Neural progenitor cell (in vitro differentiated cells): ENCODE measurements at regions not wholly inside any gene's neighbourhood (a gene's known extent, or its start where the extent isn't known, plus 50 kb on each side); places are given as distances from the start of the nearest gene placed in this dataset.

ENCODE experiments used
- DNase-seq: peaks from one replicate; pipeline ENCODE4 v3.0.0-alpha.2; 2016; ENCODE audit warnings: low spot score
- H2AFZ ChIP-seq: fragments of 200-600 bp; sonication (generic); replicated peaks from 2 replicates; pipeline ENCODE4 v1.6.1; 2016; ENCODE audit warnings: antibody characterized with exemption
- H3F3A ChIP-seq: fragments of 200-600 bp; sonication (generic); 2 replicates; pipeline ENCODE4 v1.6.1; 2016; ENCODE audit warnings: antibody characterized with exemption, low read depth
- H3K27ac ChIP-seq: fragments of 200-600 bp; sonication (generic); 2 replicates; pipeline ENCODE4 v1.5.1; 2016; ENCODE audit warnings: mild to moderate bottlenecking
- H3K27me3 ChIP-seq: fragments of 200-600 bp; sonication (generic); 2 replicates; pipeline ENCODE4 v1.6.1; 2016; ENCODE audit warnings: mild to moderate bottlenecking, moderate library complexity
- H3K36me3 ChIP-seq: fragments of 200-600 bp; sonication (generic); 2 replicates; pipeline ENCODE4 v1.5.1; 2016
- H3K4me1 ChIP-seq: fragments of 200-600 bp; sonication (generic); 2 replicates; pipeline ENCODE4 v1.6.1; 2016; ENCODE audit warnings: mixed run types
- H3K4me2 ChIP-seq: fragments of 200-600 bp; sonication (generic); 2 replicates; pipeline ENCODE4 v1.6.1; 2016
- H3K4me3 ChIP-seq: fragments of 200-600 bp; sonication (generic); 2 replicates; pipeline ENCODE4 v1.5.1; 2016
- H3K79me2 ChIP-seq: fragments of 200-600 bp; sonication (generic); 2 replicates; pipeline ENCODE4 v1.6.1; 2016; ENCODE audit warnings: low read depth
- H3K9ac ChIP-seq: fragments of 200-600 bp; sonication (generic); 2 replicates; pipeline ENCODE4 v1.6.1; 2016
- H3K9me3 ChIP-seq: fragments of 200-600 bp; sonication (generic); 2 replicates; pipeline ENCODE4 v1.5.1; 2016; ENCODE audit warnings: low read depth
- H4K20me1 ChIP-seq: fragments of 200-600 bp; sonication (generic); 2 replicates; pipeline ENCODE4 v1.6.1; 2016; ENCODE audit warnings: low read depth
- H3K27ac Mint-ChIP-seq: 3 replicates; pipeline ENCODE4 v1.8.0; 2021; ENCODE audit warnings: mixed read lengths
- H3K27me3 Mint-ChIP-seq: 2 replicates; pipeline ENCODE4 v1.8.0; 2022; ENCODE audit warnings: low read depth, mild to moderate bottlenecking, inconsistent platforms, moderate library complexity, mixed read lengths; ENCODE audit not compliant: insufficient read depth
- H3K36me3 Mint-ChIP-seq: 3 replicates; pipeline ENCODE4 v1.8.0; 2021; ENCODE audit warnings: mixed read lengths
- H3K4me1 Mint-ChIP-seq: 3 replicates; pipeline ENCODE4 v1.8.0; 2021; ENCODE audit warnings: mixed read lengths
- H3K4me3 Mint-ChIP-seq: 3 replicates; pipeline ENCODE4 v1.8.0; 2021; ENCODE audit warnings: mild to moderate bottlenecking, moderate library complexity, mixed read lengths
- H3K9me3 Mint-ChIP-seq: 3 replicates; pipeline ENCODE4 v1.8.0; 2020; ENCODE audit warnings: mixed read lengths
- CTCF ChIP-seq: fragments of 200-600 bp; sonication (generic); IDR thresholded peaks from 2 replicates; pipeline ENCODE4 v1.5.1; 2017; ENCODE audit warnings: antibody characterized with exemption, mild to moderate bottlenecking
- EZH2 ChIP-seq: fragments of 200-600 bp; sonication (generic); IDR thresholded peaks from 2 replicates; pipeline ENCODE4 v1.6.1; 2017; ENCODE audit warnings: antibody characterized with exemption, mild to moderate bottlenecking, moderate library complexity
- EZH2phosphoT487 ChIP-seq: fragments of 200-600 bp; sonication (generic); IDR thresholded peaks from 2 replicates; pipeline ENCODE4 v1.6.1; 2017; ENCODE audit warnings: antibody characterized with exemption

GRCh38 chr15:25563596-25563995, 124.8 kb upstream of the UBE3A start:
- DNase-seq = no peak
- H3K27ac ChIP-seq = no peak overlapping the region
- no peaks in the 10 kb centered on the region for H3K36me3 Mint-ChIP-seq

GRCh38 chr15:25557926-25558325, 119.1 kb upstream of the UBE3A start:
- Histone ChIP-seq H3K27ac (no peak overlapping the region), H3K4me1 (peaks cover 7% of the 10 kb centered on the region), H3K4me2 (no peak overlapping the region), H4K20me1 (no peaks in the 10 kb centered on the region), H3K27me3 (no peaks in the 10 kb centered on the region), H3K79me2 (no peaks in the 10 kb centered on the region), H3K4me3 (no peak overlapping the region), H2AFZ (no peak overlapping the region), H3K9me3 (no peaks in the 10 kb centered on the region), H3K36me3 (no peaks in the 10 kb centered on the region), H3F3A (no peaks in the 10 kb centered on the region), H3K9ac (no peak overlapping the region)
- Mint-ChIP-seq H3K9me3 (no peaks in the 10 kb centered on the region), H3K4me3 (no peak overlapping the region), H3K36me3 (no peaks in the 10 kb centered on the region), H3K27ac (no peak overlapping the region), H3K27me3 (no peaks in the 10 kb centered on the region), H3K4me1 (no peaks in the 10 kb centered on the region)
- DNase-seq = no peak
- TF ChIP-seq EZH2 (no peak), EZH2phosphoT487 (no peak), CTCF (no peak)

More at GRCh38 chr15:25563596-25563995, 124.8 kb upstream of the UBE3A start:
- Mint-ChIP-seq H3K27me3 (peaks cover 5% of the 10 kb centered on the region), H3K4me1 (no peaks in the 10 kb centered on the region), H3K27ac (no peak overlapping the region), H3K4me3 (no peak overlapping the region), H3K9me3 (peaks cover 10% of the 10 kb centered on the region)
- TF ChIP-seq CTCF = no peak
- TF ChIP-seq EZH2phosphoT487 = no peak
- no peak for TF ChIP-seq EZH2
- Histone ChIP-seq H3K79me2 (no peaks in the 10 kb centered on the region), H3K4me2 (no peak overlapping the region), H3K9me3 (no peaks in the 10 kb centered on the region), H3K4me1 (no peaks in the 10 kb centered on the region), H3K36me3 (no peaks in the 10 kb centered on the region), H2AFZ (no peak overlapping the region), H3K4me3 (no peak overlapping the region), H3F3A (no peaks in the 10 kb centered on the region), H3K27me3 (no peaks in the 10 kb centered on the region), H3K9ac (no peak overlapping the region), H4K20me1 (no peaks in the 10 kb centered on the region)

- no peak overlapping the region for H3K27ac ChIP-seq
- H3K9ac ChIP-seq = no peak overlapping the region
- no peaks in the 10 kb centered on the region for H3K27me3 ChIP-seq
- H4K20me1 ChIP-seq = no peaks in the 10 kb centered on the region
- H3K4me1 ChIP-seq = peaks cover 7% of the 10 kb centered on the region
- no peak overlapping the region for H2AFZ ChIP-seq
- H3K4me3 ChIP-seq = no peak overlapping the region
- no peak overlapping the region for H3K4me2 ChIP-seq
- H3K79me2 ChIP-seq = no peaks in the 10 kb centered on the region
- no peaks in the 10 kb centered on the region for H3K9me3 ChIP-seq
- no peak overlapping the region for H3K27ac Mint-ChIP-seq
- H3K36me3 ChIP-seq = no peaks in the 10 kb centered on the region
- no peak for TF ChIP-seq EZH2phosphoT487
- no peak for TF ChIP-seq EZH2
- no peak for TF ChIP-seq CTCF
- H3K27me3 Mint-ChIP-seq = no peaks in the 10 kb centered on the region
- DNase-seq = no peak
- H3F3A ChIP-seq = no peaks in the 10 kb centered on the region
- H3K9me3 Mint-ChIP-seq = no peaks in the 10 kb centered on the region
- no peaks in the 10 kb centered on the region for H3K36me3 Mint-ChIP-seq
- H3K4me1 Mint-ChIP-seq = no peaks in the 10 kb centered on the region
- no peak overlapping the region for H3K4me3 Mint-ChIP-seq
Measured at GRCh38 chr15:25556136-25556535, 117.3 kb upstream of the UBE3A start.

GRCh38 chr15:25554640-25555039, 115.8 kb upstream of the UBE3A start:
- H3K4me3 Mint-ChIP-seq = no peak overlapping the region
- Histone ChIP-seq H3K36me3 (no peaks in the 10 kb centered on the region), H3F3A (no peaks in the 10 kb centered on the region), H4K20me1 (no peaks in the 10 kb centered on the region), H3K9me3 (no peaks in the 10 kb centered on the region), H2AFZ (no peak overlapping the region), H3K4me2 (no peak overlapping the region), H3K27ac (no peak overlapping the region), H3K4me1 (peaks cover 7% of the 10 kb centered on the region), H3K79me2 (no peaks in the 10 kb centered on the region), H3K27me3 (no peaks in the 10 kb centered on the region), H3K4me3 (no peak overlapping the region), H3K9ac (no peak overlapping the region)
- no peaks in the 10 kb centered on the region for H3K27me3 Mint-ChIP-seq
- H3K4me1 Mint-ChIP-seq = no peaks in the 10 kb centered on the region
- no peaks in the 10 kb centered on the region for H3K9me3 Mint-ChIP-seq
- no peaks in the 10 kb centered on the region for H3K36me3 Mint-ChIP-seq
- no peak overlapping the region for H3K27ac Mint-ChIP-seq
- TF ChIP-seq EZH2phosphoT487 = no peak
- no peak for TF ChIP-seq CTCF
- TF ChIP-seq EZH2 = no peak
- no peak for DNase-seq
